ENCODE measurements at regions not wholly inside any gene's neighbourhood (a gene's known extent, or its start where the extent isn't known, plus 50 kb on each side); places are given as distances from the start of the nearest gene placed in this dataset.

DNA sequence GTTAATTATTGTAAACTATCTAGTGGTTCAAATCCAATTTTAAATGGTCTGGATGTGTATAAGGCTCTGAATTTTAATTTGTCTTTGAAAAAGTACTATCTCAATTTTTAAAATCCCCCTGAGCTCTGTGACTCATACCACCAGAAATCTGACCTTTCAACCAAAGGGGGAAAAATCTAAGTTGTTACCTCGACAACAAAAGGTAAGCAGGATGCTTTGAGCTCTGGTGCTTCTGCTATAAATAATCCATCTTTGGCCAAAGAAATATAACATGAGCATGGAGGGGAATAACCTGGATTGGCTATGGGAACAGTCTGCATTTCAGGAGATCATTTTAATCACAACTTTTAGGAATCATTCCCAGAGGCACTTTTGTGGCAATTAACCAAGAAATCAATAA lies 76.3 kb upstream of the PCSK1 start:
- intact Hi-C loops (cut with DNase I) = no loop called here
- peak overlapping the region in 2 of 4 donors; percentile 35 to 52 for H3K27ac ChIP-seq

DNA sequence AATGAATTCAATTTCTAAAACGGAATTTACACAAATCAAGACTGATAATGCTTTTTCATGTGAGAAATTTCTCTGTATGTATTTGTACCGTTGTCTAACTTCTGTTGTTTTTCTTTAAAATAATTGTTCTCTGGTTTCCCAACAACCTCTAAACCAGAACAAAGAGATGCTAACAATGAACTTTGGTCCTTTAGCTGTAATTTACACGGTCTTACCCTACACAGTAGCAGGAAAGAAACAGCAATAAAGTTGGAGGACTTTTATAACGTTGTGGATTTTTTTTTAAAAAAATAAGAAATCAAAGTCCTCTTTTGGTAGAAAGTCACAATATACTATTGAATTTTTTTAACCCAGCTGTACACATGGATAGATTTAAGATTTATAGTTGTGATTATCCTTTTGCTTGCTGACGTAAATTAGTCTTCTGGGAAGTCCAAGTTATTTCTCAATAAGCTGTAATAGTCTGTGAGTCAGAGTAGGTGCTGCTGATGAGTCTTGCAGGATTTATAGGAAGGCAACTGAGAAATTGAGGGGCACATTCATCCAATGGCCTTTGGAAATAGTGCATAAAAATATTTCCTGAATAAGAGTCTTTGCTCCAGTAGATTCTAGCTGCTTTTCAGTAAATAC lies 76.8 kb upstream of the PCSK1 start:
- 6 to 40% methylated on average over 5 of the region's 5 CpGs for WGBS, 2 donors
- DNase-seq = no peak
- intact Hi-C loops (cut with DNase I) = no loop called here
- H3K4me1 ChIP-seq = no peaks in the 10 kb centered on the region
- H3K27me3 ChIP-seq = no peaks in the 10 kb centered on the region
- peak overlapping the region in 2 of 4 donors; percentile 35 to 52 for H3K27ac ChIP-seq
- H3K4me3 ChIP-seq = no peak overlapping the region
- no peaks in the 10 kb centered on the region for H3K36me3 ChIP-seq
- H3K9me3 ChIP-seq = no peaks in the 10 kb centered on the region
- TF ChIP-seq POLR2AphosphoS5 (IDR thresholded peaks at IDR 0.05) = peak; percentile 30 to 71 (median 50)
- TF ChIP-seq EP300 (IDR thresholded peaks at IDR 0.05) = peak in 1 of 4 donors; percentile 69
- no peak for TF ChIP-seq POLR2A (IDR thresholded peaks at IDR 0.05)
- TF ChIP-seq, protein P1, sequence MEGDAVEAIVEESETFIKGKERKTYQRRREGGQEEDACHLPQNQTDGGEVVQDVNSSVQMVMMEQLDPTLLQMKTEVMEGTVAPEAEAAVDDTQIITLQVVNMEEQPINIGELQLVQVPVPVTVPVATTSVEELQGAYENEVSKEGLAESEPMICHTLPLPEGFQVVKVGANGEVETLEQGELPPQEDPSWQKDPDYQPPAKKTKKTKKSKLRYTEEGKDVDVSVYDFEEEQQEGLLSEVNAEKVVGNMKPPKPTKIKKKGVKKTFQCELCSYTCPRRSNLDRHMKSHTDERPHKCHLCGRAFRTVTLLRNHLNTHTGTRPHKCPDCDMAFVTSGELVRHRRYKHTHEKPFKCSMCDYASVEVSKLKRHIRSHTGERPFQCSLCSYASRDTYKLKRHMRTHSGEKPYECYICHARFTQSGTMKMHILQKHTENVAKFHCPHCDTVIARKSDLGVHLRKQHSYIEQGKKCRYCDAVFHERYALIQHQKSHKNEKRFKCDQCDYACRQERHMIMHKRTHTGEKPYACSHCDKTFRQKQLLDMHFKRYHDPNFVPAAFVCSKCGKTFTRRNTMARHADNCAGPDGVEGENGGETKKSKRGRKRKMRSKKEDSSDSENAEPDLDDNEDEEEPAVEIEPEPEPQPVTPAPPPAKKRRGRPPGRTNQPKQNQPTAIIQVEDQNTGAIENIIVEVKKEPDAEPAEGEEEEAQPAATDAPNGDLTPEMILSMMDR (IDR thresholded peaks at IDR 0.05) = no peak

More for the DNA sequence above, 76.3 kb upstream of the PCSK1 start:
- no peak overlapping the region for H3K4me3 ChIP-seq
- no peak for DNase-seq
- no peaks in the 10 kb centered on the region for H3K36me3 ChIP-seq
- no peak for TF ChIP-seq EP300 (IDR thresholded peaks at IDR 0.05)
- TF ChIP-seq, protein P1 (IDR thresholded peaks at IDR 0.05) = no peak
- TF ChIP-seq POLR2A (IDR thresholded peaks at IDR 0.05) = no peak
- TF ChIP-seq POLR2AphosphoS5 (IDR thresholded peaks at IDR 0.05) = no peak
- WGBS, 2 donors = 0% methylated on average over 1 of the region's 1 CpG
- no peaks in the 10 kb centered on the region for H3K4me1 ChIP-seq
- H3K9me3 ChIP-seq = no peaks in the 10 kb centered on the region
- H3K27me3 ChIP-seq = no peaks in the 10 kb centered on the region

DNA sequence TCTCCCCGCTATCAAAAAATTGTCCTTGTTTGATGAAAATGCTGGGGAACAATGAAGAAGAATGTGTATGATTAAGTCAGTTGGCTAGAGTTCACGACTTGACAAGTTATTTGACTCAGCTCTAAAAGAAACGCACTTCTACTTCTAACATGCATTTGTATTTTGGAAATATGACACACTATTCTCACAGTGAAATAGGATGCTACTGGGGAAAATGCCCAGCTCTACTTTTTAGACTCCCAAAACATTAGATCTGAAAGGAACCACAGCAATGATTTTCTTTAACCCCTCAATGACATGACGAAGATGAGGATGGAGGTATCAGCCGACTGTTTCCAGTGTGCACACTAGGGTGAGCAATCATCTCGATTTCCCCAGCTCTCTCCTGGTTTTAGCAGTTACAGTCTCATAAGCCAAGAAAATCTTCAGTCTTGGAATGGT lies 83.6 kb upstream of the PCSK1 start:
- no peaks in the 10 kb centered on the region for H3K36me3 ChIP-seq
- TF ChIP-seq POLR2AphosphoS5 (IDR thresholded peaks at IDR 0.05) (no peak), EP300 (IDR thresholded peaks at IDR 0.05) (no peak), POLR2A (IDR thresholded peaks at IDR 0.05) (no peak)
- TF ChIP-seq, protein P1 (IDR thresholded peaks at IDR 0.05) = no peak
- DNase-seq = no peak
- intact Hi-C loops (cut with DNase I) = no loop called here
- peaks cover 0 to 3% (median 0%) of the 10 kb centered on the region in 4 donors for H3K9me3 ChIP-seq
- H3K4me1 ChIP-seq = peaks cover 0 to 7% (median 3%) of the 10 kb centered on the region in 4 donors
- H3K27me3 ChIP-seq = no peaks in the 10 kb centered on the region
- H3K27ac ChIP-seq = peak overlapping the region in 3 of 4 donors; percentile 18 to 32 (median 31)
- H3K4me3 ChIP-seq = no peak overlapping the region
- WGBS, 2 donors = 81 to 83% methylated on average over 6 of the region's 6 CpGs

DNA sequence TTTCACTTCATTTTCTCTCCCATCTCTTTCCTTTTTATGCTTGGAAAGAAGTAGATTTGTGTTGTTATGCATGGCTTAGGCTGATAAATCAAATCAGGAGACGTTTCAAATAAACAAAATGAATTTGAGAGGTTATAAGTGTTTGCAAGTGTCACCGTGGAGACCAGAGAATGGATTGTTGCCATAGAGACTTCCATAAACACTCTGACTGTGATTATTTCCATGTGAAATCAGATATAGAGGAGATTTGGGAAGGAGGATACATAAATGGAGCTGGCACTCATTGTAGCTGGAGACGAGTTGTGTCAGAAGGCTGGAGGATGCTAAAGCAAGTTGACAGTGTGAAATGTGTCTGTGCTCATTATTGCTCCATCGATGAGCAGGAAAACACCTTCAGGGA lies 84.2 kb upstream of the PCSK1 start:
- Histone ChIP-seq H3K36me3 (no peaks in the 10 kb centered on the region), H3K4me1 (peaks cover 0 to 7% (median 3%) of the 10 kb centered on the region in 4 donors), H3K27ac (peak overlapping the region in 3 of 4 donors; percentile 18 to 32 (median 31)), H3K4me3 (no peak overlapping the region), H3K9me3 (peaks cover 0 to 3% (median 0%) of the 10 kb centered on the region in 4 donors), H3K27me3 (no peaks in the 10 kb centered on the region)
- DNase-seq = no peak
- intact Hi-C loops (cut with DNase I) = no loop called here
- 58 to 60% methylated on average over 4 of the region's 4 CpGs for WGBS, 2 donors
- TF ChIP-seq EP300 (IDR thresholded peaks at IDR 0.05) (no peak), POLR2A (IDR thresholded peaks at IDR 0.05) (no peak), POLR2AphosphoS5 (IDR thresholded peaks at IDR 0.05) (no peak)
- TF ChIP-seq, protein P1 (IDR thresholded peaks at IDR 0.05) = no peak
